Body of pancreas (tissue), 4 donors: ENCODE measurements at regions not wholly inside any gene's neighbourhood (a gene's known extent, or its start where the extent isn't known, plus 50 kb on each side); places are given as distances from the start of the nearest gene placed in this dataset.

ENCODE experiments used
- POLR2A ChIP-seq, 3 donors: fragments of 450-650 bp; IDR thresholded peaks; one replicate each; pipeline ENCODE4 v1.6.1; 2016; ENCODE audit warnings: antibody characterized with exemption in 3 of 3, mild to moderate bottlenecking in 2 of 3
- TF ChIP-seq, protein P1 (sequence below), 7 experiments: fragments of 450-650 bp in 4 of 7; fragments of 200-600 bp in 3 of 7; sonication (generic) in 3 of 7; IDR thresholded peaks; one replicate each; pipeline ENCODE4 v1.5.1; 2016 to 2019; ENCODE audit warnings: antibody characterized with exemption in 7 of 7

DNA sequence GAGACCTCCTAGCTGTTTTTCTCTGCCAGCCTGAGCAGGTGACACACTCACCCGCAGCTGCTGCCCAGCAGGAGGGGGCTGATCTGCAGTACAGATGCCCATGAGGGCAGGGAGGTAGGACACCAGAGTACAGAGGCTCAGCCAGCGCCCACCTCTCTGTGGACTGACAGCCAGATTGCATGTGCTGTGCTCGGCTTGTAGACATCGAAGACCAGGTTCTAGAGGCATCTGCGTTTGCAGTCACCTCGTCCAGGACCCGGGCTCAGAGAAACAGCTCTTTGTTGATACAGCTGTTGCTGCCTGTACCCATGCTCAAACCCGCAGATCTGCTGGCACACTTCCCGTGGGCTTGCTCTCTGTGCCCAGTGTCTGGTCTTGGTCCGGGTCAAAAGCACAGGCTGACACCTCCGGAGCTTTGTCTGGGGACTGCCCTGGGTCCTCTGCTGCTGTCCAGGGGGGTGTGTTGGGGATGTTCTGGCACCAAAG is 224.7 kb downstream of the GLRX3 start:
- no peak for TF ChIP-seq POLR2A (IDR thresholded peaks at IDR 0.05)
- TF ChIP-seq, protein P1, sequence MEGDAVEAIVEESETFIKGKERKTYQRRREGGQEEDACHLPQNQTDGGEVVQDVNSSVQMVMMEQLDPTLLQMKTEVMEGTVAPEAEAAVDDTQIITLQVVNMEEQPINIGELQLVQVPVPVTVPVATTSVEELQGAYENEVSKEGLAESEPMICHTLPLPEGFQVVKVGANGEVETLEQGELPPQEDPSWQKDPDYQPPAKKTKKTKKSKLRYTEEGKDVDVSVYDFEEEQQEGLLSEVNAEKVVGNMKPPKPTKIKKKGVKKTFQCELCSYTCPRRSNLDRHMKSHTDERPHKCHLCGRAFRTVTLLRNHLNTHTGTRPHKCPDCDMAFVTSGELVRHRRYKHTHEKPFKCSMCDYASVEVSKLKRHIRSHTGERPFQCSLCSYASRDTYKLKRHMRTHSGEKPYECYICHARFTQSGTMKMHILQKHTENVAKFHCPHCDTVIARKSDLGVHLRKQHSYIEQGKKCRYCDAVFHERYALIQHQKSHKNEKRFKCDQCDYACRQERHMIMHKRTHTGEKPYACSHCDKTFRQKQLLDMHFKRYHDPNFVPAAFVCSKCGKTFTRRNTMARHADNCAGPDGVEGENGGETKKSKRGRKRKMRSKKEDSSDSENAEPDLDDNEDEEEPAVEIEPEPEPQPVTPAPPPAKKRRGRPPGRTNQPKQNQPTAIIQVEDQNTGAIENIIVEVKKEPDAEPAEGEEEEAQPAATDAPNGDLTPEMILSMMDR (IDR thresholded peaks at IDR 0.05) = no peak
